SU-DHL-6 (cell line): ENCODE measurements at regions not wholly inside any gene's neighbourhood (a gene's known extent, or its start where the extent isn't known, plus 50 kb on each side); places are given as distances from the start of the nearest gene placed in this dataset.

Experiments used
- H2AFZ ChIP-seq: fragments of 200-600 bp; sonication (generic); 2 replicates; pipeline ENCODE4 v1.6.1; 2014; ENCODE audit warnings: low read depth, mild to moderate bottlenecking, moderate library complexity, mixed read lengths, antibody characterized with exemption, low read length; ENCODE audit not compliant: severe bottlenecking
- H3F3A ChIP-seq: fragments of 200-600 bp; shearing (Covaris generic); 2 replicates; pipeline ENCODE4 v1.6.0; 2016; ENCODE audit warnings: antibody characterized with exemption, mild to moderate bottlenecking; ENCODE audit not compliant: insufficient read depth
- H3K27ac ChIP-seq: fragments of 200-600 bp; sonication (generic); 2 replicates; pipeline ENCODE4 v1.5.1; 2016; ENCODE audit warnings: low read depth, mild to moderate bottlenecking, low read length, moderate library complexity, mixed read lengths
- H3K27me3 ChIP-seq: fragments of 200-600 bp; sonication (generic), shearing (Covaris generic); 2 replicates; pipeline ENCODE4 v1.6.0; 2014; ENCODE audit warnings: mild to moderate bottlenecking, low read length
- H3K36me3 ChIP-seq: fragments of 200-600 bp; sonication (generic); 2 replicates; pipeline ENCODE4 v1.6.1; 2014; ENCODE audit warnings: mild to moderate bottlenecking, low read length, mixed read lengths
- H3K4me2 ChIP-seq: fragments of 300-600, 200-600 bp; shearing (Covaris generic), sonication (generic); 2 replicates; pipeline ENCODE4 v1.6.0; 2014; ENCODE audit warnings: low read length, low read depth, mild to moderate bottlenecking; ENCODE audit not compliant: poor library complexity, severe bottlenecking
- H3K4me3 ChIP-seq: fragments of 200-600 bp; sonication (generic); 2 replicates; pipeline ENCODE4 v1.5.1; 2014; ENCODE audit warnings: antibody characterized with exemption, low read length, mild to moderate bottlenecking, mixed read lengths; ENCODE audit not compliant: insufficient read depth, poor library complexity, severe bottlenecking
- H3K79me2 ChIP-seq: fragments of 200-600 bp; sonication (generic); 2 replicates; pipeline ENCODE4 v1.6.1; 2014; ENCODE audit warnings: mild to moderate bottlenecking, low read length, moderate library complexity; ENCODE audit not compliant: insufficient read depth
- H3K9ac ChIP-seq: fragments of 200-600 bp; sonication (generic); 2 replicates; pipeline ENCODE4 v1.7.0; 2014; ENCODE audit warnings: mild to moderate bottlenecking, low read length
- H3K9me2 ChIP-seq: fragments of 200-600 bp; sonication (generic); replicated peaks from 2 replicates; pipeline ENCODE4 v1.6.1; 2014; ENCODE audit warnings: low read length; ENCODE audit not compliant: insufficient read depth
- H3K9me3 ChIP-seq: fragments of 200-600 bp; sonication (generic); 2 replicates; pipeline ENCODE4 v1.6.1; 2014; ENCODE audit warnings: low read length, mixed read lengths; ENCODE audit not compliant: insufficient read depth
- H4K20me1 ChIP-seq: fragments of 200-600 bp; sonication (generic); 2 replicates; pipeline ENCODE4 v1.6.1; 2014; ENCODE audit warnings: low read depth, mild to moderate bottlenecking, antibody characterized with exemption, low read length, moderate library complexity, mixed read lengths
- EZH2phosphoT487 ChIP-seq: fragments of 200-600 bp; sonication (generic), shearing (Covaris generic); conservative IDR thresholded peaks from 2 replicates; pipeline ENCODE4 v1.6.1; 2018; ENCODE audit warnings: mild to moderate bottlenecking, antibody characterized with exemption, low read length, moderate library complexity, mixed read lengths
- TF ChIP-seq, protein P1 (sequence below): fragments of 200-600 bp; sonication (generic); IDR thresholded peaks from one replicate; pipeline ENCODE4 v1.5.1; 2017; ENCODE audit warnings: antibody characterized with exemption, mild to moderate bottlenecking, low read length, moderate library complexity; ENCODE audit not compliant: insufficient read depth, poor library complexity, severe bottlenecking

DNA sequence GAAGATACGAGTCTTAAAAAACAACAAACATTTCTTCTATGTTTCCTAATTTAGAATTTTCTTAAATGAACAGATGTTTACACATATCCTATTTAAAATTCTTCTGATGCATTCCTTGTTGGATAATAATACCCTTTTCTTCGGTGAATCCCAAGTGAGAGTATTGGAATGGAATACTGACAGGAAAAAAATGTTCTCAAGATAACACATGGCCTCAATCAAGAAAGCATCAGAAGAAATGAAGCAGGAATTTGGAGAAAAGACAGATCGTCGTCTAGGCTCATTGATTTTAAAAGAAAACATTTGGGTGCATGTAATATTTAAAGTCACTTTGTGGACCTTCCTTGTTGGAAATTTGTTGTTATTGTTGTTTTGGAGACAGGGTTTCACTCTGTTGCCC is 196.9 kb upstream of the ANK2 start:
- Histone ChIP-seq H3K9me2 (no peaks in the 10 kb centered on the region), H4K20me1 (no peaks in the 10 kb centered on the region), H3K27ac (no peak overlapping the region), H3K4me3 (no peak overlapping the region), H3K9me3 (no peaks in the 10 kb centered on the region), H3F3A (no peaks in the 10 kb centered on the region), H3K4me2 (no peak overlapping the region), H2AFZ (no peak overlapping the region), H3K79me2 (no peaks in the 10 kb centered on the region), H3K27me3 (no peaks in the 10 kb centered on the region), H3K9ac (no peak overlapping the region), H3K36me3 (no peaks in the 10 kb centered on the region)
- TF ChIP-seq, protein P1, sequence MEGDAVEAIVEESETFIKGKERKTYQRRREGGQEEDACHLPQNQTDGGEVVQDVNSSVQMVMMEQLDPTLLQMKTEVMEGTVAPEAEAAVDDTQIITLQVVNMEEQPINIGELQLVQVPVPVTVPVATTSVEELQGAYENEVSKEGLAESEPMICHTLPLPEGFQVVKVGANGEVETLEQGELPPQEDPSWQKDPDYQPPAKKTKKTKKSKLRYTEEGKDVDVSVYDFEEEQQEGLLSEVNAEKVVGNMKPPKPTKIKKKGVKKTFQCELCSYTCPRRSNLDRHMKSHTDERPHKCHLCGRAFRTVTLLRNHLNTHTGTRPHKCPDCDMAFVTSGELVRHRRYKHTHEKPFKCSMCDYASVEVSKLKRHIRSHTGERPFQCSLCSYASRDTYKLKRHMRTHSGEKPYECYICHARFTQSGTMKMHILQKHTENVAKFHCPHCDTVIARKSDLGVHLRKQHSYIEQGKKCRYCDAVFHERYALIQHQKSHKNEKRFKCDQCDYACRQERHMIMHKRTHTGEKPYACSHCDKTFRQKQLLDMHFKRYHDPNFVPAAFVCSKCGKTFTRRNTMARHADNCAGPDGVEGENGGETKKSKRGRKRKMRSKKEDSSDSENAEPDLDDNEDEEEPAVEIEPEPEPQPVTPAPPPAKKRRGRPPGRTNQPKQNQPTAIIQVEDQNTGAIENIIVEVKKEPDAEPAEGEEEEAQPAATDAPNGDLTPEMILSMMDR: no peak
- no peak for TF ChIP-seq EZH2phosphoT487

DNA sequence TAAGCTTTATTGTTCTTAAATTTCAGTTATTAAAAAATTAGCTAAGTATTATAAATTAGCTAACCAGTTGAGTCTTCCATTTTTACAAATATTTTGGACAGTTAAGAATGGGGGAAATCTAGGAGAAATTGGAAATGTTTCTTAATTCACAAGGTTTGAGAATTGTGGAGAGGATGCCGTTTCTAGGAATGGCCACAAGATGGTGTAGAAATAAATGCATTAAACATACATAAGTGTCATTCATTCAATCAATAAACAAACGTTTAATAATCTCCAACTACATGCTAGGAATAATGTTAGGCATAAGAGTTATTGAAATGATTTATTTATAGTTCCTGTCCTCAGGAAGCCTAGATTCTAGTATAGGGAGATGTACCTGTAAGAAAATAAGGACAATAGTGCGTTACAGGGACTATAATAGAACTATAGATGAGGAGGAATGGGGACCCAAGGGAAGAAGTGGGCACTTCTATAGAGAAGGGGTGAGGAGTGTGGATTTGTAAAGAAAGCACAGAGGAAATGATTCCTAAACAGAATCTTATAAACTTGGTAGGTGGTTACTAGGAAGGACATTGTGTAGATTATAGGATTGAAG is 195.7 kb upstream of the ANK2 start:
- Histone ChIP-seq H3K9me2 (no peaks in the 10 kb centered on the region), H3K27me3 (no peaks in the 10 kb centered on the region), H3K4me2 (no peak overlapping the region), H3K4me3 (no peak overlapping the region), H3K36me3 (no peaks in the 10 kb centered on the region), H3K79me2 (no peaks in the 10 kb centered on the region), H3K9me3 (no peaks in the 10 kb centered on the region), H3F3A (no peaks in the 10 kb centered on the region), H2AFZ (no peak overlapping the region), H4K20me1 (no peaks in the 10 kb centered on the region), H3K9ac (no peak overlapping the region), H3K27ac (no peak overlapping the region)
- TF ChIP-seq, protein P1: no peak
- TF ChIP-seq EZH2phosphoT487: no peak

DNA sequence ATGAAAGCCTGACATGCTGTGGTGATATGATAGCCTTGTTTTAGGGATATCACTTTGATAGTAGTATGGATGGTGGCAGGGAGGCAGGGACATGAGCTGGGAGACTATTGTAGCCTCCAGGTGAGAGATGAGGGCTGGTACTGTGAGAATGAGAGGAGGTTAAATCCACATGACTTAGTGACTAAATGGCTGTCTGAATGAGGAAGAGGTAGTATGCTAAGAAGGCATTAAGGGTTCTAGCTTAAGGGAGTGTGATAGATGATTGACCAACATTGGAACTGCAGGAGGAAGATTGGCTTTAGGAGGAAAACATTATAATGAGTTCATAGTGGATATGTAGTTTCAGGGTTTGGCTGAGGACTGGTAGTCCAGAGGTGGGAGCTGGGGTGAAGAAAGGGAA is 195.0 kb upstream of the ANK2 start:
- TF ChIP-seq, protein P1: no peak
- TF ChIP-seq EZH2phosphoT487: no peak
- Histone ChIP-seq H3K9me2 (no peaks in the 10 kb centered on the region), H2AFZ (no peak overlapping the region), H3K27ac (no peak overlapping the region), H3K4me2 (no peak overlapping the region), H3K36me3 (no peaks in the 10 kb centered on the region), H3K27me3 (no peaks in the 10 kb centered on the region), H3K9me3 (no peaks in the 10 kb centered on the region), H3K79me2 (no peaks in the 10 kb centered on the region), H3K9ac (no peak overlapping the region), H3K4me3 (no peak overlapping the region), H4K20me1 (no peaks in the 10 kb centered on the region), H3F3A (no peaks in the 10 kb centered on the region)
